ENCODE measurements at regions not wholly inside any gene's neighbourhood (a gene's known extent, or its start where the extent isn't known, plus 50 kb on each side); places are given as distances from the start of the nearest gene placed in this dataset.

GRCh38 chr5:105977163-105977562 is 1693.6 kb downstream of the EFNA5 start:
- H3K36me3 ChIP-seq: no peaks in the 10 kb centered on the region
- intact Hi-C loops (cut with DNase I; ENCODE audit: low total_unique reads) (no loop called here), in situ Hi-C loops (cut with MboI; ENCODE audit: low sequenced_read_pairs in 4 of 4) (no loop called here)
- no peaks in the 10 kb centered on the region for H3K4me1 ChIP-seq
- no peaks in the 10 kb centered on the region for H3K9me3 ChIP-seq
- no peak overlapping the region for H3K27ac ChIP-seq
- ATAC-seq: no peak
- no peak for TF ChIP-seq POLR2A (IDR thresholded peaks at IDR 0.05)
- TF ChIP-seq, protein P1, sequence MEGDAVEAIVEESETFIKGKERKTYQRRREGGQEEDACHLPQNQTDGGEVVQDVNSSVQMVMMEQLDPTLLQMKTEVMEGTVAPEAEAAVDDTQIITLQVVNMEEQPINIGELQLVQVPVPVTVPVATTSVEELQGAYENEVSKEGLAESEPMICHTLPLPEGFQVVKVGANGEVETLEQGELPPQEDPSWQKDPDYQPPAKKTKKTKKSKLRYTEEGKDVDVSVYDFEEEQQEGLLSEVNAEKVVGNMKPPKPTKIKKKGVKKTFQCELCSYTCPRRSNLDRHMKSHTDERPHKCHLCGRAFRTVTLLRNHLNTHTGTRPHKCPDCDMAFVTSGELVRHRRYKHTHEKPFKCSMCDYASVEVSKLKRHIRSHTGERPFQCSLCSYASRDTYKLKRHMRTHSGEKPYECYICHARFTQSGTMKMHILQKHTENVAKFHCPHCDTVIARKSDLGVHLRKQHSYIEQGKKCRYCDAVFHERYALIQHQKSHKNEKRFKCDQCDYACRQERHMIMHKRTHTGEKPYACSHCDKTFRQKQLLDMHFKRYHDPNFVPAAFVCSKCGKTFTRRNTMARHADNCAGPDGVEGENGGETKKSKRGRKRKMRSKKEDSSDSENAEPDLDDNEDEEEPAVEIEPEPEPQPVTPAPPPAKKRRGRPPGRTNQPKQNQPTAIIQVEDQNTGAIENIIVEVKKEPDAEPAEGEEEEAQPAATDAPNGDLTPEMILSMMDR (IDR thresholded peaks at IDR 0.05 in 4 of 5, conservative IDR thresholded peaks at IDR 0.05 in 1 of 5): no peak
- no peaks in the 10 kb centered on the region for H3K27me3 ChIP-seq
- H3K4me3 ChIP-seq: no peak overlapping the region
- no peak for DNase-seq

DNA sequence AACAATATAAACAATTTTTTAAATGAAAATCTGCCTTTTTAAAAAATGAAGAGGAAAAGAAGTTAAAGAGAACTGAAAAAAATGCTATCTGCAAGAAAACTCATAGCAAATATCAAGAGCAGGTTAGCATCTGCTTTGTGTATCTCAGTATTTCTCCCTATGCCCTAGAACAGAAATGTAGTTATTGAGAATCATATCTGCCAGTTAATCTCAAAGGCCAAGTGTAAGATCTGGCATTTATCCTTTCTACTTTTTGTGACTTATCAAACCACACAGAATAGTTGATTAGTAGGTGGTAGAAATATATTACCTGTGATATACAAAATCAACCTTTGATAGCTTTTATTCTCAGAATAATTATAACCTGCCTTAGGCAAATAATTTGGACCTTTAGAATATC is 1699.8 kb downstream of the EFNA5 start:
- DNase-seq (no peak), ATAC-seq (no peak)
- in situ Hi-C loops (cut with MboI; ENCODE audit: low sequenced_read_pairs in 4 of 4) (no loop called here), intact Hi-C loops (cut with DNase I; ENCODE audit: low total_unique reads) (no loop called here)
- Histone ChIP-seq H3K9me3 (no peaks in the 10 kb centered on the region), H3K4me3 (no peak overlapping the region), H3K27me3 (no peaks in the 10 kb centered on the region), H3K4me1 (no peaks in the 10 kb centered on the region), H3K27ac (no peak overlapping the region), H3K36me3 (no peaks in the 10 kb centered on the region)
- TF ChIP-seq, protein P1 (IDR thresholded peaks at IDR 0.05 in 4 of 5, conservative IDR thresholded peaks at IDR 0.05 in 1 of 5): no peak
- no peak for TF ChIP-seq POLR2A (IDR thresholded peaks at IDR 0.05)

- Histone ChIP-seq H3K9me3 (no peaks in the 10 kb centered on the region), H3K27ac (no peak overlapping the region), H3K4me3 (no peak overlapping the region), H3K4me1 (no peaks in the 10 kb centered on the region), H3K27me3 (no peaks in the 10 kb centered on the region), H3K36me3 (no peaks in the 10 kb centered on the region)
- DNase-seq: no peak
- in situ Hi-C loops (cut with MboI; ENCODE audit: low sequenced_read_pairs in 4 of 4): no loop called here
- no peak for TF ChIP-seq POLR2A (IDR thresholded peaks at IDR 0.05)
- TF ChIP-seq, protein P1 (IDR thresholded peaks at IDR 0.05 in 4 of 5, conservative IDR thresholded peaks at IDR 0.05 in 1 of 5): no peak
- intact Hi-C loops (cut with DNase I; ENCODE audit: low total_unique reads): no loop called here
- ATAC-seq: no peak
Observed at GRCh38 chr5:105968981-105969380, 1701.8 kb downstream of the EFNA5 start.

DNA sequence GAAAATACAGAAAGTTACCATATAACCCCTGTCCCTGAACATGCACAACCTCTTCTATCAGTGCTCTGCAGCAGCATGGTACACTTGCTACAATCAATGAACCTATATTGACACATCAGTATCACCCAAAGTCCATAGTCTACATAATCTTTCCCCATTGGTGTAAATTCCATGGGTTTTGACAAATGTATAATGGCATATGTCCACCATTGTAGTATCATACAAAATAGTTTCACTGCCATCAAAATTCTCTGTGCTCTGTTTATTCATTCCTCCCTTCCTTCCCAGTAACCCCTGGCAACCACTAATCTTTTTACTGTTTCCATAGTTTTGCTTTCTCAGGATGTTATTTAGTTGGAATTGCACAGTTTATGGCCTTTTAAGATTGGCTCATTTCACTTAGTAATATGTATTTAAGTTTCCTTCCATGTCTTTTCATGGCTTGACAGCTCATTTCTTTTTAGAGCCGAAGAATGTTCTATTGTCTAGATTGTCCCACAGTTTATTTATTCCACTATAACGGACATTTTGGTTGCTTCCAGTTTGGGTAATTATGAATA is 1707.0 kb downstream of the EFNA5 start:
- Histone ChIP-seq H3K27ac (no peak overlapping the region), H3K9me3 (no peaks in the 10 kb centered on the region), H3K4me1 (no peaks in the 10 kb centered on the region), H3K27me3 (no peaks in the 10 kb centered on the region), H3K36me3 (no peaks in the 10 kb centered on the region), H3K4me3 (no peak overlapping the region)
- no peak for ATAC-seq
- no peak for DNase-seq
- TF ChIP-seq, protein P1 (IDR thresholded peaks at IDR 0.05 in 4 of 5, conservative IDR thresholded peaks at IDR 0.05 in 1 of 5): no peak
- TF ChIP-seq POLR2A (IDR thresholded peaks at IDR 0.05): no peak
- in situ Hi-C loops (cut with MboI; ENCODE audit: low sequenced_read_pairs in 4 of 4) (no loop called here), intact Hi-C loops (cut with DNase I; ENCODE audit: low total_unique reads) (no loop called here)

GRCh38 chr5:105961572-105961971 is 1709.2 kb downstream of the EFNA5 start:
- no peaks in the 10 kb centered on the region for H3K4me1 ChIP-seq
- no peak overlapping the region for H3K4me3 ChIP-seq
- H3K9me3 ChIP-seq: no peaks in the 10 kb centered on the region
- in situ Hi-C loops (cut with MboI; ENCODE audit: low sequenced_read_pairs in 4 of 4) (no loop called here), intact Hi-C loops (cut with DNase I; ENCODE audit: low total_unique reads) (no loop called here)
- TF ChIP-seq, protein P1 (IDR thresholded peaks at IDR 0.05 in 4 of 5, conservative IDR thresholded peaks at IDR 0.05 in 1 of 5): no peak
- TF ChIP-seq POLR2A (IDR thresholded peaks at IDR 0.05): no peak
- no peaks in the 10 kb centered on the region for H3K36me3 ChIP-seq
- ATAC-seq (no peak), DNase-seq (no peak)
- no peak overlapping the region for H3K27ac ChIP-seq
- no peaks in the 10 kb centered on the region for H3K27me3 ChIP-seq
